ENCODE measurements at regions not wholly inside any gene's neighbourhood (a gene's known extent, or its start where the extent isn't known, plus 50 kb on each side); places are given as distances from the start of the nearest gene placed in this dataset.
A peak's percentile ranks its signal among the peaks of the same experiment; 100 is the strongest.

GRCh38 chr13:69553976-69554375 lies 553.6 kb upstream of the ATXN8OS start:
- no peak for TF ChIP-seq CTCF (IDR thresholded peaks at IDR 0.05; ENCODE audit: insufficient read depth, low read length, severe bottlenecking)
- no peak overlapping the region for H3K4me3 ChIP-seq (ENCODE audit: low read depth, low read length)
- no peak for FAIRE-seq
- DNase-seq (ENCODE audit: low read depth) = no peak
- no peaks in the 10 kb centered on the region for H3K27me3 ChIP-seq (ENCODE audit: control insufficient read depth, insufficient read depth, low read length)
- no peaks in the 10 kb centered on the region for H3K36me3 ChIP-seq (ENCODE audit: control insufficient read depth, insufficient read depth, low read length)

GRCh38 chr13:69551193-69551592 lies 556.4 kb upstream of the ATXN8OS start:
- TF ChIP-seq CTCF (IDR thresholded peaks at IDR 0.05; ENCODE audit: insufficient read depth, low read length, severe bottlenecking) = no peak
- no peak for FAIRE-seq
- no peaks in the 10 kb centered on the region for H3K36me3 ChIP-seq (ENCODE audit: control insufficient read depth, insufficient read depth, low read length)
- H3K27me3 ChIP-seq (ENCODE audit: control insufficient read depth, insufficient read depth, low read length) = no peaks in the 10 kb centered on the region
- H3K4me3 ChIP-seq (ENCODE audit: low read depth, low read length) = no peak overlapping the region
- DNase-seq (ENCODE audit: low read depth) = no peak

- no peak for DNase-seq (ENCODE audit: low read depth)
- no peak overlapping the region for H3K4me3 ChIP-seq (ENCODE audit: low read depth, low read length)
- TF ChIP-seq CTCF (IDR thresholded peaks at IDR 0.05; ENCODE audit: insufficient read depth, low read length, severe bottlenecking) = no peak
- no peak for FAIRE-seq
- H3K27me3 ChIP-seq (ENCODE audit: control insufficient read depth, insufficient read depth, low read length) = no peaks in the 10 kb centered on the region
- H3K36me3 ChIP-seq (ENCODE audit: control insufficient read depth, insufficient read depth, low read length) = no peaks in the 10 kb centered on the region
These were observed 559.8 kb upstream of the ATXN8OS start for GRCh38 chr13:69547780-69548179.

- FAIRE-seq (no peak), DNase-seq (ENCODE audit: low read depth) (no peak)
- Histone ChIP-seq H3K36me3 (ENCODE audit: control insufficient read depth, insufficient read depth, low read length) (no peaks in the 10 kb centered on the region), H3K27me3 (ENCODE audit: control insufficient read depth, insufficient read depth, low read length) (no peaks in the 10 kb centered on the region), H3K4me3 (ENCODE audit: low read depth, low read length) (no peak overlapping the region)
- no peak for TF ChIP-seq CTCF (IDR thresholded peaks at IDR 0.05; ENCODE audit: insufficient read depth, low read length, severe bottlenecking)
These were observed 562.1 kb upstream of the ATXN8OS start for GRCh38 chr13:69545551-69545950.

GRCh38 chr13:69524459-69525150 lies 583.0 kb upstream of the ATXN8OS start:
- no peak overlapping the region for H3K4me3 ChIP-seq (ENCODE audit: low read depth, low read length)
- DNase-seq (ENCODE audit: low read depth) = peak; percentile 0
- no peak for FAIRE-seq
- no peaks in the 10 kb centered on the region for H3K27me3 ChIP-seq (ENCODE audit: control insufficient read depth, insufficient read depth, low read length)
- TF ChIP-seq CTCF (IDR thresholded peaks at IDR 0.05; ENCODE audit: insufficient read depth, low read length, severe bottlenecking) = no peak
- no peaks in the 10 kb centered on the region for H3K36me3 ChIP-seq (ENCODE audit: control insufficient read depth, insufficient read depth, low read length)

- no peak for TF ChIP-seq CTCF (IDR thresholded peaks at IDR 0.05; ENCODE audit: insufficient read depth, low read length, severe bottlenecking)
- Histone ChIP-seq H3K27me3 (ENCODE audit: control insufficient read depth, insufficient read depth, low read length) (no peaks in the 10 kb centered on the region), H3K36me3 (ENCODE audit: control insufficient read depth, insufficient read depth, low read length) (no peaks in the 10 kb centered on the region), H3K4me3 (ENCODE audit: low read depth, low read length) (no peak overlapping the region)
- DNase-seq (ENCODE audit: low read depth) (no peak), FAIRE-seq (no peak)
These were observed 610.6 kb upstream of the ATXN8OS start for GRCh38 chr13:69496981-69497380.
